ENCODE measurements at regions not wholly inside any gene's neighbourhood (a gene's known extent, or its start where the extent isn't known, plus 50 kb on each side); places are given as distances from the start of the nearest gene placed in this dataset.

DNA sequence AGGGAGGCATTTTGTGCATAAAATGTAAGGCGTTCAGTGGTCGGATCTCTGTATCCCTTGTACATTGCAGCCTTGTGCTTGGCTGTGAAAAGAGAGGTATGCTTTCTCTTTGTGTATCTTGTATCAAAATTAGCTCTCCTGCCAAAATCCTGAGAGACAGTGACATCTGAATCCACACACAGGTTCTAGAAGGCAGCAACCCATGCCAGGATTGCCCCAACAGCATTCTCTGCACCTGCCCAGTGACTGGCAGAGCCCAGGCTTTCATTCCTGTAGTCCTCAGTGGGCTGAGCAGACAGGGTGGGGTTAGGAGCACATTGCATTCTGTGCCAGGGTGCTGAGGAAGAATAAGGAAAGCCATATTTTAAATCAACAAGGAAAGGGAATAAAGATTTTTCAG is 740.3 kb upstream of the RAB6C start:
- no peak for FAIRE-seq
- no peak overlapping the region for H3K9ac ChIP-seq (ENCODE audit: control insufficient read depth, extremely low read depth, insufficient read depth, low read length)
- H3K36me3 ChIP-seq (ENCODE audit: control insufficient read depth in 2 of 2, extremely low read depth in 1 of 2, insufficient read depth in 2 of 2, low read length in 2 of 2), result no peaks in the 10 kb centered on the region

DNA sequence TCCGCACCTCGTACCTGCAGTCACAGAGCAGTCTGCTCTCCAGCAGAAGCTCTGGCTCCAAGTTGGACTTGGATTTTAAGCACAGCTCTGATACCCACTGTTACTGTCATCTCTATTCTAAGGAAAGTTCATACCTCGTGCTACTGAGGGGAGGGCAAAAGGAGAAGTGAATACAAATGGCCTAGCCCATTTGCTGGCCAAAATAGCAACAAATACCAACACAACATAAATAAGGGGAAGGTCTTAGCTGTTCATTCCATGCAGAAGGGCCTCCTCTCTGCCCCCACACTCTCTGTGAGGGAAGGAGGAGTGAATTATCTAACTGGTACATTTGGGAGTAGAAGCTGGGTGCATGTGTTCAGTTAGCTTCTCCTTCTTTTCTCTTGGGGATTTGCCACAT is 739.4 kb upstream of the RAB6C start:
- Histone ChIP-seq H3K36me3 (ENCODE audit: control insufficient read depth in 2 of 2, extremely low read depth in 1 of 2, insufficient read depth in 2 of 2, low read length in 2 of 2) (no peaks in the 10 kb centered on the region), H4K20me1 (ENCODE audit: control insufficient read depth, extremely low read depth, insufficient read depth, low read length) (no peaks in the 10 kb centered on the region), H3K9me1 (ENCODE audit: control insufficient read depth, extremely low read depth, insufficient read depth, low read length) (no peaks in the 10 kb centered on the region), H3K4me2 (ENCODE audit: control insufficient read depth, extremely low read depth, insufficient read depth, low read depth, low read length) (no peak overlapping the region), H3K9ac (ENCODE audit: control insufficient read depth, extremely low read depth, insufficient read depth, low read length) (no peak overlapping the region), H3K27ac (ENCODE audit: control insufficient read depth, insufficient read depth, low read length) (no peak overlapping the region), H3K4me3 (ENCODE audit: control insufficient read depth in 2 of 3, extremely low read depth in 1 of 3, insufficient read depth in 2 of 3, low read depth in 1 of 3, low read length in 3 of 3) (no peak overlapping the region), H3K79me2 (ENCODE audit: control insufficient read depth, insufficient read depth, low read length) (no peaks in the 10 kb centered on the region), H2AFZ (ENCODE audit: control insufficient read depth, low read length) (no peak overlapping the region), H3K4me1 (ENCODE audit: control insufficient read depth, extremely low read depth, insufficient read depth, low read length) (peaks cover 7% of the 10 kb centered on the region), H3K27me3 (ENCODE audit: control insufficient read depth, extremely low read depth, insufficient read depth, low read length) (no peaks in the 10 kb centered on the region), H3K9me3 (ENCODE audit: control insufficient read depth, low read depth, low read length) (no peaks in the 10 kb centered on the region)
- DNase-seq (ENCODE audit: low read depth, low spot score), result no peak
- dilution Hi-C loops (cut with MboI; ENCODE audit: extremely low pct_ligation_motif_present, low sequenced_read_pairs), result no loop called here
- TF ChIP-seq, protein P1, sequence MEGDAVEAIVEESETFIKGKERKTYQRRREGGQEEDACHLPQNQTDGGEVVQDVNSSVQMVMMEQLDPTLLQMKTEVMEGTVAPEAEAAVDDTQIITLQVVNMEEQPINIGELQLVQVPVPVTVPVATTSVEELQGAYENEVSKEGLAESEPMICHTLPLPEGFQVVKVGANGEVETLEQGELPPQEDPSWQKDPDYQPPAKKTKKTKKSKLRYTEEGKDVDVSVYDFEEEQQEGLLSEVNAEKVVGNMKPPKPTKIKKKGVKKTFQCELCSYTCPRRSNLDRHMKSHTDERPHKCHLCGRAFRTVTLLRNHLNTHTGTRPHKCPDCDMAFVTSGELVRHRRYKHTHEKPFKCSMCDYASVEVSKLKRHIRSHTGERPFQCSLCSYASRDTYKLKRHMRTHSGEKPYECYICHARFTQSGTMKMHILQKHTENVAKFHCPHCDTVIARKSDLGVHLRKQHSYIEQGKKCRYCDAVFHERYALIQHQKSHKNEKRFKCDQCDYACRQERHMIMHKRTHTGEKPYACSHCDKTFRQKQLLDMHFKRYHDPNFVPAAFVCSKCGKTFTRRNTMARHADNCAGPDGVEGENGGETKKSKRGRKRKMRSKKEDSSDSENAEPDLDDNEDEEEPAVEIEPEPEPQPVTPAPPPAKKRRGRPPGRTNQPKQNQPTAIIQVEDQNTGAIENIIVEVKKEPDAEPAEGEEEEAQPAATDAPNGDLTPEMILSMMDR (optimal IDR thresholded peaks at IDR 0.05 in 1 of 3, IDR thresholded peaks at IDR 0.05 in 1 of 3, conservative IDR thresholded peaks at IDR 0.05 in 1 of 3; ENCODE audit: extremely low read depth in 1 of 3, insufficient read depth in 2 of 3, low read length in 3 of 3), result no peak
- no peak for TF ChIP-seq EZH2 (IDR thresholded peaks at IDR 0.05; ENCODE audit: low read length)
- FAIRE-seq, result no peak

More for the DNA sequence above, 740.3 kb upstream of the RAB6C start:
- H3K9me3 ChIP-seq (ENCODE audit: control insufficient read depth, low read depth, low read length), result no peaks in the 10 kb centered on the region
- H3K4me3 ChIP-seq (ENCODE audit: control insufficient read depth in 2 of 3, extremely low read depth in 1 of 3, insufficient read depth in 2 of 3, low read depth in 1 of 3, low read length in 3 of 3), result no peak overlapping the region
- H3K4me1 ChIP-seq (ENCODE audit: control insufficient read depth, extremely low read depth, insufficient read depth, low read length), result peaks cover 9% of the 10 kb centered on the region
- no peak overlapping the region for H3K27ac ChIP-seq (ENCODE audit: control insufficient read depth, insufficient read depth, low read length)
- no peaks in the 10 kb centered on the region for H3K9me1 ChIP-seq (ENCODE audit: control insufficient read depth, extremely low read depth, insufficient read depth, low read length)
- H3K4me2 ChIP-seq (ENCODE audit: control insufficient read depth, extremely low read depth, insufficient read depth, low read depth, low read length), result no peak overlapping the region
- H3K79me2 ChIP-seq (ENCODE audit: control insufficient read depth, insufficient read depth, low read length), result no peaks in the 10 kb centered on the region
- no peaks in the 10 kb centered on the region for H3K27me3 ChIP-seq (ENCODE audit: control insufficient read depth, extremely low read depth, insufficient read depth, low read length)
- H4K20me1 ChIP-seq (ENCODE audit: control insufficient read depth, extremely low read depth, insufficient read depth, low read length), result no peaks in the 10 kb centered on the region
- dilution Hi-C loops (cut with MboI; ENCODE audit: extremely low pct_ligation_motif_present, low sequenced_read_pairs), result no loop called here
- no peak for TF ChIP-seq EZH2 (IDR thresholded peaks at IDR 0.05; ENCODE audit: low read length)
- TF ChIP-seq, protein P1 (optimal IDR thresholded peaks at IDR 0.05 in 1 of 3, IDR thresholded peaks at IDR 0.05 in 1 of 3, conservative IDR thresholded peaks at IDR 0.05 in 1 of 3; ENCODE audit: extremely low read depth in 1 of 3, insufficient read depth in 2 of 3, low read length in 3 of 3), result no peak
- no peak for DNase-seq (ENCODE audit: low read depth, low spot score)
- H2AFZ ChIP-seq (ENCODE audit: control insufficient read depth, low read length), result no peak overlapping the region
